GM12874 (cell line): ENCODE measurements at regions not wholly inside any gene's neighbourhood (a gene's known extent, or its start where the extent isn't known, plus 50 kb on each side); places are given as distances from the start of the nearest gene placed in this dataset.

ENCODE experiments used
- CTCF ChIP-seq: IDR thresholded peaks from 2 replicates; pipeline ENCODE4 v1.5.1; 2011; ENCODE audit warnings: low read depth, mild to moderate bottlenecking, control low read depth, low read length, moderate library complexity; ENCODE audit not compliant: insufficient read depth

GRCh38 chr5:25823330-25823873, 1178.6 kb upstream of the CDH10 start:
- no peak for TF ChIP-seq CTCF
